HUDEP-2 (cell line): ENCODE measurements at regions not wholly inside any gene's neighbourhood (a gene's known extent, or its start where the extent isn't known, plus 50 kb on each side); places are given as distances from the start of the nearest gene placed in this dataset.

Experiments
- DNase-seq, 76 experiments: peaks; one replicate each; lab custom pipeline; 2025; ENCODE audit not compliant: unreplicated experiment in 76 of 76; lab: John Stamatoyannopoulos, UW

DNA sequence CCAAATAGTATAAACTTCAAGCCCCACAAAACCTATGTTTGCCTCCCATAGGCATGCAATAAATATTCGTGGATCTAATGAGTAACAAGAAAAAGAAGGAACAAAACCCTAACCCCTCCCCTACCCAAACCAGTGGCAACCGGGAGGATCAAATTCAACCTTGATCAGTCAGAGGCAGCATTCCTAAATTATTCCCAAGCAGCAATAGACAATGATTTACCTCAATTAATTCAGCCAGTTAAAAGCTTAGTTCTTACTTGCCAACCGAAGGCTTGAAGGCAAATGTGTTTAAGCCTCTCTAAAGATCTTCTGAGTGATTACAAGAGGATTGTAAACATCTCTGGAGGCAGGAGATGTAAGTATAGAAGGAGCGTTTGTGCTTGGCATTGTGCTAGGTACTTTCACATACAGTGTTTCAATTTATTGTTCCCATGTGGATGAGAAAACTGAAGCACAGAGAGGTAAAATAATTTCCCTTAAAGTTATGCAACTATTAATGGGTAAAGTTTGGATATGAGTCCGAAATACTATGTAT lies 197.7 kb downstream of the MTX2 start:
- DNase-seq, result no peak

- DNase-seq, result no peak
Observed at GRCh38 chr2:176467595-176467994, 198.4 kb downstream of the MTX2 start.

DNA sequence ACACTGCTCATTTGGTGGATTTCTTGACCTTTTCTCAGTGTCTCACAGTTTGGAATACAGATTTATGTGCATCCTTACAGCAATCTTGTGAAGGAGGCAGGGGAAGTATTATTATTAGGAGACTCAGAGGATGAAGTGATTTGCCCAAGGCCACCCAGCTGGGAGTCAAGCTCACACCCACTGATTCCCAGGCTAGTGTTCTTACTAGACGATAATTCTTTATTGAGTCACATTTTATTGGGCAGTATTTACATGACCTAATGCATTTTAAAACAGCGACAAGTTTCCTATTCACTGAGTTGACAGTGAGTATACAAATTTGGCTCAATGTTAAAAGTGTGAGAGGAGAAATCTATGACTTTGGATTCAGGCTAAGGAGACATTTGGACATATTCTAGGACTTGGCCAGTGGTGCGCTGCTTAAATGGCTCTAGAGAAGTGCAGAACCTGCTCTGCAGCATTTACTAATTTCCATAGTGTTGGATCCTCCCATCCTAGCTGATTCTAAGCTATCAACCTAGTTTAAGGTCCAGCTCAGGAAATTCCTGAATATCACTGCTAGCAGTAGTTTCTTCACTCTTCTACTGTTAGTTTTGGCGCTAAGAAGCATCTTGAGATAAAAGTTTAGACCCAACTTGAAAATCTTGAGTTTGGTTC lies 199.3 kb downstream of the MTX2 start:
- no peak for DNase-seq

DNA sequence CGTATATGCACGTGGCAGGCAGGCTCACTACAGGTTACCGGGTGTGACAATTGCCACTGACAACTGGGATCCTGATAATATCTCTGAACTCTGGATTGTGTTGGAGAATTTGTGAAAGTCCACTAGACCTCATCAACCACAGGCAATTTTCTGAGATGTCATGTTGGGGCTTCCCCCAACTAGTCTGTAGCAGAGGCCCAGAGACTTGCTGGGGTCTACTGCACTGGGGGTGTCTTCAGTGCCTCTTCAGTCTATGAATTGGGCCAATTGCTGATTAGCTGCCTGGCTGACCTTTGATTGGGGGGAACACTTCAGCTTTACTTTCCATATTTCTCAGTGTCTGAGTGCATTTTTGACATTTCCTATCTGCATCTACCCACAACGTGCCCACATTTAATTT lies 201.5 kb downstream of the MTX2 start:
- no peak for DNase-seq

DNA sequence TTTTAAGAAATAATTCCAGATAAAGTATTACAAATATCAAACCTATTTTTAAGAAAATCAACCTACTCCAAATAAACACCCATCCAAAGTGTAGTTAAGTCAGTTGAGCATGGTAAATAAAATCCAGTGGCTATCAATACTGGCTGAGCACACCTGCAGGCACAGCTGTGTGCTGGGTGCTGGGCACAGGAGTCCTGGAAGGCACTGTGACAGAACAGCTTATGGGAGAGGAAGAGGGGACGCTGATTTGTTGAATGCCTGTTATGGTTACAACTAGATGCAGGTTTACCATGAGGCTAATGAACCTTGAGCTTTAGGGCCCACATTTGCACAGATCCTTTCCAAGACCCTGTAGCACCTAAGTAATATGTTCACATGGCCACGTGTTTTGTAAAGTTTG lies 202.7 kb downstream of the MTX2 start:
- no peak for DNase-seq

- peak in 2 of 76 experiments; percentile 1 for DNase-seq
Observed at GRCh38 chr2:176473177-176473576, 203.9 kb downstream of the MTX2 start.

DNA sequence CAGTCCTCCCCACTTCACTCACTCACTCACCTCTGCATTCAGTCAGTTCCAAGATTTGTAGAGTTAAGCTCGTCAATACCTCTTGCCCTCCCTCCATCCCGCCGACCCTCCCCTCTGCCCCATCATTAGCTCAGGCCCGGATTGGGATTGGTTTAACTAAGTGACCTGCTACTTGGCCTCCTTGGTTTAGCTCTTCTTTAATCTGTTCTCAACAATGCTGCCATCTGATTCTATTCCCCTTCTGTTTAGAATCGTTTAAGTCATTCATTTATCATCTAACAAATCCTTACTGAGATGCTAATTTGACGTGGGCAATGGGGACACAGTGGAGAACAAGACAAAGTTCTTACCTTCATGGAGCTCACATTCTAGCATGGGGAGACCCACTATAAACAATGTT lies 204.6 kb downstream of the MTX2 start:
- no peak for DNase-seq

DNA sequence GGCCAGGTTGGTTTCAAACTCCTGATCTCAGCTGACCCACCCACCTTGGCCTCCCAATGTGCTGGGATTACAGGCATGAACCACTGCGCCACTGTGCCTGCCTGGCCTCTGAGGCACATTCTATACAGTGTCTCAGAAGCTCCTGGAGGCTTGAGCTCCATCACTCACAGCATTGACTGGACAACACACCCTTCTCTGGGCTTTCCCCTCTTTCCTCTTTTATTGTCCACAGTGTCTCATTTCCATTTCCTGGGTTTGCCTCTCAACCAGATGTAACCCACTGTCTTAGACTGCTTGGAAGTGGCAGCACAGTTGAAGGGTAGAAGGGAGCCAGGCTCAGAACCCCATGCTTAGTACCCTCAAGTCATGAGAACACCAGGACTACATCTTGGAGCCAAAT lies 208.1 kb downstream of the MTX2 start:
- no peak for DNase-seq

DNA sequence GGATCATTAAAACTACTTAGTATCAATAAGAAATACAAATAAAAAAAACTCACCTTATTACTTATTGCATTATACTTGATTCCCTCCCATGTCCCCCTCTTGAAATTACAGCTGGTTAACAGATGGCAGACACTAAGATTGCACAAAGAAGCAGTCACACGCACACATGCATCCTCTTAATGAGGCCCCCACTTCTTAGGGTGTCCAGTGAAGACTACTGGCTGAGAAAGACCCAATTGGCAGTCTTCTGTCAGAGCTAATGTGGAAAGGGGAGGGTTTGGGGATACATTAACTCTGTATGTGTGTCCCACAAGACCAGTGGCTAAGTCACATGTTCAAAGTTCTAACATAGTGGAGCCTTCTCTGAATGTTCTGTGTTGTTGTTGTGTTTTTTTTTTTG lies 210.7 kb downstream of the MTX2 start:
- DNase-seq, result no peak

DNA sequence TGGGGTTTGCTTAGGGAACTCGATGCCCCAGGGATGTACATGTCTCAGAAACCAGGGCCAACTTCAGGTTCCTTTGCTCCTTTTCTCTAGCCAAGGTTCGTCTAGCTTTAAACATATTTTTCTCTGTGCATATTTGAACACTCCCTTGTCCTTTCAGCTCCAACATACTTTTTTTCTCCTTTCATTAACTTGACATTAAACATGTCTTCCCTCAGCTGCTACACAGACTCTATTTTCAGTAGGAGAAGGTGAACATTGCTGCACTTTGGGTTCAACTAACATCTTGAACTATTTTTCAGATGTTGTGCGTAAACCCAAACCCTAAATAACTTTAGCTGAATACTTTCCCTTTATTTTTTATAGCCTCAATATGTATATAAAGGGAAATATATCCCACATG lies 212.9 kb downstream of the MTX2 start:
- DNase-seq, result no peak

DNA sequence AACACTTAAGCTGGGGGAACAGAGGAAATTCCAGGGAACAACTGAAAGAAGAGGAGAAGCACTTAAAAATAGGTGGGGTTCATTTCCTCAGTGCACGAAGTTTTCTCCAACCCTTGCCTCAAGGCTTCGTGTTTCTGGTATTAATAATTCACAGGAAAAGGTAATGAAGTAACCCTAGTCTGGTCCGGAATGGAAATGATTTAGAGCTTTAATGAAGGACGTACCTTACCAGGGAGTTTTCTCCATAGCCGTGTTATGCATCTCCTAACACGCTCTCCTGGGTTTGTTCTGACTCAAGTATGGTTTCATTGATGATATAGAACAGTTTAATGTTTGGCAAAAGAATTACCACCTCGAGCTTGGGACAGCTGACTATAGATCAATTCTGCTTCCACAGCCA lies 214.2 kb downstream of the MTX2 start:
- no peak for DNase-seq

GRCh38 chr2:176483901-176484568 lies 214.8 kb downstream of the MTX2 start:
- DNase-seq, result no peak

DNA sequence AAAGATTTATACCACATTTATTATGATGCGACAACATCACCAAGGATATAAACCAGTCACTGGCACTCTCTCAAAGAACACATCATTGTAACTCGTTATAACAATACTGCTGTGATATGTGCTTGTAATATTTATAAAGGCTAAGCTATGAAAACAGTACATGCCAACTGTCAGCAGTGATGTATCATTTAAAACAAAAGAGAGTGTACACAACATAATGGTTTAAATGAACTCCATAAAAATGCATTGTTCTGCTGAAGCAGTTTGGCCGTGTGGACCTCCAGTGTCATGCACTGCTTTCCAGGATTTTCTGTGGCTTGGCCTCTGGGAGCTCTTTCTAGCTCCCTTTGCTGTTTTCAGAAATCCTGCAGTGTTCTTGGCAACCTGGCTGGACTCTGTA lies 215.6 kb downstream of the MTX2 start:
- DNase-seq, result no peak

GRCh38 chr2:176488431-176488830 lies 219.2 kb downstream of the MTX2 start:
- DNase-seq, result no peak

DNA sequence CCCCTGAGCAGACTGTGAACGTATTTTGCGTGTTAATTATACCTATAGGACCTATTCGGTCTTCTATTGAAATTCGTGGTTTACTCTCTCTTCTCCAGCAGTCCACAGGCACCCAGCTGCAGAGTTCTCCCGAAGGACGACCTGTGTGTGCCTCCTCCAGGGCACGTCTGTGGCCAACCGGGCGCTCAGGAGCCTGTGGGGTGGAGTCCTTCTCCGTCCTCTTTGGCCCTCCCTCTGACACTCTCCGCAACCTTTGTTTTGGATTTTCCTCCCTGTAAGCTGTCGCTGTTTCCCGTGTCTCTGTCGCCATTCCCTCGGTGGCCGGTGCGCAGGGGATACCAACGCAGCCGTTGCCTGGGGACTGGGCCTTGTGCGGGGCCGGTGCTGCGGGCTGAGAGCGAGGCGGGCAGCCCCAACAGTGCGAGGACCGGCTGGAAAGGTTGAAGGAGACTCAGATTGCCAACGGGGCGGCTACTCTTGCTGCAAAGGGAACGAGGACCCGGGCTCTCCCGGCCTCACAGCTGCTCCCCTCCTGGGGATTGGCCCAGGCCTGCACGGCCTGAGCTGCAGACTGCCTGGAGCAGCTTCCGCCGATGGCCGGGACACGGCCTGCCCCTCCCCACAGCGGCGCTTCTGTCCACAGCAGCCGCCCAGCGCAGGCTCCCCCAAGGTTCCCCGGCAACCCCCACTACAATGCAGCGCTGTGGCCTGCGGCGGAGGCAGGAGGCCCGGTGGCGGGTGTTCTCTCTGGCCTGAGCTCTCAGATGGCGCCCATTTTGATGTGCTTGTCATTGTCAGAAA lies 221.0 kb downstream of the MTX2 start:
- no peak for DNase-seq

GRCh38 chr2:176491172-176491904 lies 222.1 kb downstream of the MTX2 start:
- peak in 8 of 76 experiments; percentile 2 to 39 (median 16) for DNase-seq

DNA sequence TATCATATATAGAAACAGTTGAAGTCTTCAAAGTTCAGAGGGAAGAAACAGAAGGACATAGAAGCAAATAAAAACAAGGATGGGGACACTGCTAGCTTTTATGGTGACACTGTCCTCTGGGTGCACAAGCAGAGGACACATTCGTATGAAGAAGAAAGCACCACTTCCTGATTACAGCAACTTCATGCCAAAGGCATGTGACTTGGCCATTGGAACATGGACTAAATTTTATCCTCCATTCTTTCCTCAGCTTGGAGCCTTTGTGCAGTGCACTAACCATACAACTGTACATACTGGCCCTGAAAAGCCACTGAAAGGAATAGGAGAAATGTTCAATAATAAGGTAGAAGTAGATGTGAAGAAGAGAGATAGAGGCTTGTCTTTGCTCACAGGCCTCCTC lies 223.3 kb downstream of the MTX2 start:
- no peak for DNase-seq

DNA sequence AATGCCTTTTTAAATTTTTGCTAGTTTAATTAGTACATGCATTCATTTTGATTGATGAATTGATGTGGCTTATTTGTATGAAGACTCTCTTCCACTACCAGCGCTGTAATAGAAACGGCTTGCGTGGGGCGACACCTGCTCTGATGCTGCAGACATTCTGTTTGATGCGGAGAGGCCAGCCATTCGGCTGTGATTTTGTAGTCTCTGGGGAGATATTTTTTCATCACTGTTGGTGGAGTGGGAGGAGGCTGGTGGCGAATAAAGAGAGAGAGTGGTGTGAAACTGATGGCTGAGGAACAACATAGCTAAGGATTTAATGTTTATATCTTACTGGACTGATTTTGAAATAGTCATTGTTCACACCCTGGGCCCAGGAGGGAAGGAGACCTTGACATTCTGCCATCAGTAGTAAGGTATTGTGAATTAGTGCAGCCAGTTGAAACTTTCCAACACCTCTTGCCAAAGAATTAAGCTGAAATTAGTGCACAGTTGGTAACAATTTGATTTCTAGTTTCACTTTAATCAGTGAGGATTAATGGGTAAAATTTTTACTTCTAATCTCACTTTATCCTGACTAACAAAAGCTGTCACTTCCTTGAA lies 224.1 kb downstream of the MTX2 start:
- DNase-seq, result no peak

- DNase-seq, result no peak
Observed at GRCh38 chr2:176493909-176494308, 224.7 kb downstream of the MTX2 start.

- peak in 25 of 76 experiments; percentile 1 to 42 (median 8) for DNase-seq
Observed at GRCh38 chr2:176494949-176495353, 225.7 kb downstream of the MTX2 start.
